ENCODE measurements at regions not wholly inside any gene's neighbourhood (a gene's known extent, or its start where the extent isn't known, plus 50 kb on each side); places are given as distances from the start of the nearest gene placed in this dataset.

DNA sequence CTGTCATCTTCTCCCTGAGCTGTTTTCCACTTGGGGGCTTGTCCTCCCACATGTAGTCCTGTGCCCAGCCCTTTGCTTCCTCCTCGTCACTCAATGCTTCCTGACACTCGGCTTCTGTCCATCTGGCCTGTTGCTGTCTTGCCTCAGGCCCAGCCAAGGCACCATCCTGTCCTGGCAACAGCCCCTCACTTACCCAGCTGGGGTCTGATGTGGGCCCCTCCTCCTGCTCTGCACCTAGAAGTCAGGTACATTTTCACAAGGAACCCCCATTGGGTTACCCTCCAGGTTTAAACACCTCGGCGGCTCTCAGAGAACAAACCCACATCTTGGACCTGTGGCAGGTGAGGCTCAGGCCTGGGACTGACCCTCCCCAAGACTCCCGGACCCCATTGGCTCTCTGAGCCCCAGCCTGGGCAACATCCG, 784.8 kb downstream of the TBC1D22A start:
- TF ChIP-seq, protein P1, sequence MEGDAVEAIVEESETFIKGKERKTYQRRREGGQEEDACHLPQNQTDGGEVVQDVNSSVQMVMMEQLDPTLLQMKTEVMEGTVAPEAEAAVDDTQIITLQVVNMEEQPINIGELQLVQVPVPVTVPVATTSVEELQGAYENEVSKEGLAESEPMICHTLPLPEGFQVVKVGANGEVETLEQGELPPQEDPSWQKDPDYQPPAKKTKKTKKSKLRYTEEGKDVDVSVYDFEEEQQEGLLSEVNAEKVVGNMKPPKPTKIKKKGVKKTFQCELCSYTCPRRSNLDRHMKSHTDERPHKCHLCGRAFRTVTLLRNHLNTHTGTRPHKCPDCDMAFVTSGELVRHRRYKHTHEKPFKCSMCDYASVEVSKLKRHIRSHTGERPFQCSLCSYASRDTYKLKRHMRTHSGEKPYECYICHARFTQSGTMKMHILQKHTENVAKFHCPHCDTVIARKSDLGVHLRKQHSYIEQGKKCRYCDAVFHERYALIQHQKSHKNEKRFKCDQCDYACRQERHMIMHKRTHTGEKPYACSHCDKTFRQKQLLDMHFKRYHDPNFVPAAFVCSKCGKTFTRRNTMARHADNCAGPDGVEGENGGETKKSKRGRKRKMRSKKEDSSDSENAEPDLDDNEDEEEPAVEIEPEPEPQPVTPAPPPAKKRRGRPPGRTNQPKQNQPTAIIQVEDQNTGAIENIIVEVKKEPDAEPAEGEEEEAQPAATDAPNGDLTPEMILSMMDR (IDR thresholded peaks at IDR 0.05; ENCODE audit: insufficient read depth, low read depth, low read length, missing control alignments) = no peak
- H3K4me3 ChIP-seq (ENCODE audit: low read length) = no peak overlapping the region
- DNase-seq (ENCODE audit: low read depth) = no peak

DNA sequence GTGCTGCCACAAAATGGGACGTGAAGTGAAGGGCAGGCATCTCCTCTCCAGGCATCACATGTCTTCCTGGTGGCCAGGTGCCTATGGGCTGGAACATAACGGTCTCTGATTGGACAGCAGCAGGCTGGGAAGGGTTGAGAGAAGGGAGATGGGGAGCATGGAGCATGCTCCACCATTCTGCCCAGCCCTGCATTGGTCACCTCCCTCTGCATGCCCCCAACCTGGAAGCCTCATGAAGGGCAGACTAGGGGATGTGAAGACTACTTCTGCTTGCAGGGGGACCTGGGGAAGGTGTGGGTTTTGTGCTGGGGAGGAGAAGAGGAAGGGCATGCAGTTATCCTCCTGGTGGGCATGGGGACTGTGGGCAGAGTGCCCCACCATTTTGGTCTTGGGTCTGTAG, 782.2 kb downstream of the TBC1D22A start:
- H3K4me3 ChIP-seq (ENCODE audit: low read length) = no peak overlapping the region
- TF ChIP-seq, protein P1 (IDR thresholded peaks at IDR 0.05; ENCODE audit: insufficient read depth, low read depth, low read length, missing control alignments) = no peak
- DNase-seq (ENCODE audit: low read depth) = no peak

DNA sequence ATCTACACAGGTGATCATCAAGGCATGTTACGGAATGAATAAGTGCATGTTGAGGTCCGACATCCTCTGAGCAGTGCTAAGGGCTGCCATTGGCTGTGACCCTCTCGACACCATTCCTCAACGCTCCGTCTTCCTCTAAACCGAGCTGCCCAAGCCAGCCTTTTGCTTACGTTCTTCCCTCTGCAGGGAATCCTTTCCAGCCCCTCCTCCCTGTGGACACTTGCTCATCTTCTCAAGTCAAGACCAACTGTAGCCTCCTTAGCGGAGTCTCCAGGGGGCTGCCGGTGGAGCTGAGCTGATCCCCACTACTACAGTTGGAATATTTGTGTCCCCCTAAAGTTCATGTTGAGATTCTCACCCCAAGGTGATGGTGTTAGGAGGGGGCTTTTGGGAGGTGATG, 781.0 kb downstream of the TBC1D22A start:
- DNase-seq (ENCODE audit: low read depth) = no peak
- H3K4me3 ChIP-seq (ENCODE audit: low read length) = no peak overlapping the region
- TF ChIP-seq, protein P1 (IDR thresholded peaks at IDR 0.05; ENCODE audit: insufficient read depth, low read depth, low read length, missing control alignments) = no peak

DNA sequence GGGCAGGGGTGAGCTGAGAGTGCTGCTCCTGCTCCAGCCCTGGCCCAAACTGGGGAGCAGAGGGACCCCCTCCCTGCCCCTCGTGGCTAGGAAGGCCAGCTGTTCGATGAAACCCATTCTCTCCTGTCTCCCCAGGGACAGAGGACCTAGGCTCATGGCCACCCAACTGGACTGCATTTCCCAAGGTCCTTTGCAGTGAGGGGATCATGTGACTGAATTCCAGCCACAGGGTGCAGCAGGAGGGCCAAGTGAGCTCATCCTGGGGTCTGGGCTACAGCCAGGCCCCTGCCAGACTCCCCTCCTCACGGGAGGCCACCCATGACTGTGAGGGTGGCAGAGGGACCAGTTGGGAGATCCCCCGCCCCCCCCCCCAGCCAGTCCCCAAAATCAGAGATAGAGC, 777.6 kb downstream of the TBC1D22A start:
- no peak overlapping the region for H3K4me3 ChIP-seq (ENCODE audit: low read length)
- TF ChIP-seq, protein P1 (IDR thresholded peaks at IDR 0.05; ENCODE audit: insufficient read depth, low read depth, low read length, missing control alignments) = no peak
- no peak for DNase-seq (ENCODE audit: low read depth)

DNA sequence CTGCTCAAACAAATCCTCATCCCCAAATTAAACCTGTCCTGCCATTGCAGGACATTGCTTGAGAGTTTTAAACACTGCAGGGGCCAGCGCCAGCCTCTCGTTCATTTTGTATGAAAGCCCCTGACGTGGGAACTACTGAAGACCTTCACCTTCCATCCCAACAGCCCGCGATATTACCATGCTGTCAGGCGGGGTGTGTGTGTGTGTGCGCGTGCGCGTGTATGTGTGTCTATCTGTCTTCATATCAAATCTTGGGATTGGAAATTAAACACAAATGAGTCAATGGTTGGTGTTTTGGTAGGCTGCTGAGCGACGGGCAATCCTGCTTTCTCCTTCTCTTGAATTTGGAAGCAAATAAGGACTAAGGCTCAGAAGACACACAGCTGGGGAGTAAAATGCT, 776.9 kb downstream of the TBC1D22A start:
- no peak overlapping the region for H3K4me3 ChIP-seq (ENCODE audit: low read length)
- TF ChIP-seq, protein P1 (IDR thresholded peaks at IDR 0.05; ENCODE audit: insufficient read depth, low read depth, low read length, missing control alignments) = no peak
- DNase-seq (ENCODE audit: low read depth) = no peak

DNA sequence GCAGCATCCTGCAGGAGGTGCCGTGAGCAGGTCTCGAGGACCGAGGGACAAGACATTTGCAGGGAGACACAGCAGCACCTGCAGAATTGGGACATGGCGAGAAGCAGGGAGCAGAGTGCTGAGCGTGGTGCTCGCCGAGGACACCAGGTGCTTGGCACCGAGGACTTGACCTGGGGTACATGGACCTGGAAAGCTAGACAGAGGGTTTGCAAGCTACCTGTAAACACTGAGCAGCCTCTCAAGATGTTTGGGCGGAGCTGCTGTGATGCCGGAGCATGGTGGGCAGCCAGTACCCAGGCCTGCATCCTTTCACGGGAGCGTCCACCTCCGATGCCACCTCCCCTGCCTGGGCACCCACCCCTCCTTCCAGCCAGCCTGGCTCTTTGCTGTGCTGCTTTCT, 773.2 kb downstream of the TBC1D22A start:
- TF ChIP-seq, protein P1 (IDR thresholded peaks at IDR 0.05; ENCODE audit: insufficient read depth, low read depth, low read length, missing control alignments) = no peak
- H3K4me3 ChIP-seq (ENCODE audit: low read length) = no peak overlapping the region
- no peak for DNase-seq (ENCODE audit: low read depth)

DNA sequence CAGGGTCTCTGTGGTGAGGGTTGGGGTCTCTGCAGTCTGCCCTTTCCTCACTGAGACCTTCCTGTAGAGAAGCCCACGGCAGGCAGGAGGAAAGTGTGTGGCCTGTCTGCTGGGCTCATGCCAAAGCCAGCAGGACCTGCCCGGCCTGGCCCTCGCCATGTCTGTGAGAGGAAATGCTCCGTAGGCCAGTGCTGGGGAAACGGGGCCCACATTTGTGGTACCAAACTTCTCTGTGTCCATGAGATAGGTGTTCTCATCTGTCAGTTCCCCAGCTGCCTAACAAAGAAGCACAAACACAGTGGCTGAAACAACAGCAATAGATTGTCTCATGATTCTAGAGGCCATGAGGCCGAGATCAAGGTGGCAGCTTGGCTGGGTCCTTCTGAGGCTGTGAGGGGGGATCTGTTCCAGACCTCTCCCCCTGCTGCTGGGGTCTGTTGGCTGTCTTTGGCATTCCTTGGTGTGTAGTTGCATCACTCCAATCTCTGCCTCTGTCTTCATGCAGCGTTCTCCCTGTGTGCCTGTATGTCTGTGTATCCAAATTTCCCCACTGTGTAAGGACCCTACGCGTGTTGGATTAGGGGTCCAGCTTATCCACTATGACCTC, 772.5 kb downstream of the TBC1D22A start:
- no peak for DNase-seq (ENCODE audit: low read depth)
- TF ChIP-seq, protein P1 (IDR thresholded peaks at IDR 0.05; ENCODE audit: insufficient read depth, low read depth, low read length, missing control alignments) = no peak

More for the DNA sequence above, 772.5 kb downstream of the TBC1D22A start:
- no peak overlapping the region for H3K4me3 ChIP-seq (ENCODE audit: low read length)

Measured in epithelial cell of esophagus (primary cell).